Activated CD8-positive, alpha-beta T cell treated with anti-CD3 and anti-CD28 coated beads, Interleukin-2, amount 10 ng/mL, durations not matched to agents 7 days and 5 days (primary cell): ENCODE measurements at regions not wholly inside any gene's neighbourhood (a gene's known extent, or its start where the extent isn't known, plus 50 kb on each side); places are given as distances from the start of the nearest gene placed in this dataset.

Experiments used
- ATAC-seq: fragments of 150-1000 bp; cut with Tn5 transposase; one replicate; pipeline ENCODE4 v1.10.0; 2021; ENCODE audit warnings: moderate library complexity
- CTCF ChIA-PET: fragments of 350-600 bp; sonication (Branson Sonifier 250); formaldehyde crosslinking; loops from one replicate; lab custom pipeline; 2021; ENCODE audit warnings: antibody characterized with exemption; lab: Charles Lee
- POLR2A ChIA-PET: fragments of 350-600 bp; sonication (Branson Sonifier 250); formaldehyde crosslinking; loops from one replicate; lab custom pipeline; 2021; ENCODE audit warnings: antibody characterized with exemption; lab: Charles Lee
- DNase-seq: peaks from one replicate; pipeline ENCODE4 v3.0.0-alpha.2; 2020
- H3K27ac Mint-ChIP-seq: one replicate; pipeline ENCODE4 v1.8.0; 2021; ENCODE audit warnings: mild to moderate bottlenecking, mixed read lengths
- H3K27me3 Mint-ChIP-seq: one replicate; pipeline ENCODE4 v1.8.0; 2021; ENCODE audit warnings: low read depth, mixed read lengths
- H3K36me3 Mint-ChIP-seq: one replicate; pipeline ENCODE4 v1.8.0; 2021; ENCODE audit warnings: low read depth, mixed read lengths
- H3K4me1 Mint-ChIP-seq: one replicate; pipeline ENCODE4 v1.8.0; 2021; ENCODE audit warnings: low read depth, mixed read lengths
- H3K4me3 Mint-ChIP-seq: one replicate; pipeline ENCODE4 v1.8.0; 2021; ENCODE audit warnings: mild to moderate bottlenecking, mixed read lengths
- H3K9me3 Mint-ChIP-seq: one replicate; pipeline ENCODE4 v1.8.0; 2022; ENCODE audit warnings: mixed read lengths; ENCODE audit not compliant: insufficient read depth

- no peaks in the 10 kb centered on the region for H3K27me3 Mint-ChIP-seq
- H3K27ac Mint-ChIP-seq = no peak overlapping the region
- POLR2A ChIA-PET = no interaction called here
- H3K4me3 Mint-ChIP-seq = no peak overlapping the region
- H3K9me3 Mint-ChIP-seq = peaks cover 11% of the 10 kb centered on the region
- peaks cover 4% of the 10 kb centered on the region for H3K36me3 Mint-ChIP-seq
- no peaks in the 10 kb centered on the region for H3K4me1 Mint-ChIP-seq
- CTCF ChIA-PET = no interaction called here
- DNase-seq (no peak), ATAC-seq (no peak)
These were observed 54.0 kb upstream of the LPP start for GRCh38 chr3:188099907-188100306.

- POLR2A ChIA-PET = no interaction called here
These were observed 51.0 kb upstream of the LPP start for GRCh38 chr3:188102861-188103547.

GRCh38 chr3:188104050-188104449 is 49.9 kb upstream of the LPP start:
- Mint-ChIP-seq H3K9me3 (peaks cover 11% of the 10 kb centered on the region), H3K27ac (no peak overlapping the region), H3K36me3 (peaks cover 4% of the 10 kb centered on the region), H3K4me1 (peaks cover 5% of the 10 kb centered on the region), H3K4me3 (no peak overlapping the region), H3K27me3 (peaks cover 6% of the 10 kb centered on the region)
- ATAC-seq = no peak
- ChIA-PET CTCF (no interaction called here), POLR2A (no interaction called here)
- DNase-seq = no peak

More at GRCh38 chr3:188102861-188103547, 51.0 kb upstream of the LPP start:
- H3K27me3 Mint-ChIP-seq = peaks cover 6% of the 10 kb centered on the region
- ATAC-seq (no peak), DNase-seq (no peak)
- peaks cover 11% of the 10 kb centered on the region for H3K9me3 Mint-ChIP-seq
- no peak overlapping the region for H3K4me3 Mint-ChIP-seq
- peaks cover 4% of the 10 kb centered on the region for H3K36me3 Mint-ChIP-seq
- CTCF ChIA-PET = no interaction called here
- H3K4me1 Mint-ChIP-seq = no peaks in the 10 kb centered on the region
- no peak overlapping the region for H3K27ac Mint-ChIP-seq
